GM19468 (cell line): ENCODE measurements at regions not wholly inside any gene's neighbourhood (a gene's known extent, or its start where the extent isn't known, plus 50 kb on each side); places are given as distances from the start of the nearest gene placed in this dataset.

ENCODE experiments used
- ATAC-seq: cut with Tn5 transposase; IDR thresholded peaks from one replicate; pipeline ENCODE4 v1.9.1; 2021; ENCODE audit warnings: mild to moderate bottlenecking, moderate library complexity, moderate number of reproducible peaks; ENCODE audit not compliant: unreplicated experiment; ENCODE audit errors: extremely low read depth

DNA sequence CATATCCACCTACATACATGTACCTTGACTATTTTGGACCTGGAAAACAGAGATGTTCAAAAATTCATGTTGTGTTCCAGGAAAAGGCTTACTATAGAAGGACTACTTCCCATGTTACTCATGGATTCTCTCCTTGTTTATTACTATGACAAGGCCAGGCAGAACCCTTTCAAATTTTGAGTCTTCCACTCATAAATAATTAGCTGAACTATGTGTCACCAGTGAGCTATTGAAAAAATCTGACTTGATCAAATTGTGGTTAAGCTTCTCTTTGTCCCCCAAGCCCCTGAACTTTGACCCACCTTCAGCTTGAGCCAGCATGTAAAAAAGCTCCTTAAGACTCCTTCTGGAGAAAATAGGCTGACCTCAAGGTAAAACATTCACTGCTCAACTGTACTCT, 1142.8 kb upstream of the EYS start:
- no peak for ATAC-seq

DNA sequence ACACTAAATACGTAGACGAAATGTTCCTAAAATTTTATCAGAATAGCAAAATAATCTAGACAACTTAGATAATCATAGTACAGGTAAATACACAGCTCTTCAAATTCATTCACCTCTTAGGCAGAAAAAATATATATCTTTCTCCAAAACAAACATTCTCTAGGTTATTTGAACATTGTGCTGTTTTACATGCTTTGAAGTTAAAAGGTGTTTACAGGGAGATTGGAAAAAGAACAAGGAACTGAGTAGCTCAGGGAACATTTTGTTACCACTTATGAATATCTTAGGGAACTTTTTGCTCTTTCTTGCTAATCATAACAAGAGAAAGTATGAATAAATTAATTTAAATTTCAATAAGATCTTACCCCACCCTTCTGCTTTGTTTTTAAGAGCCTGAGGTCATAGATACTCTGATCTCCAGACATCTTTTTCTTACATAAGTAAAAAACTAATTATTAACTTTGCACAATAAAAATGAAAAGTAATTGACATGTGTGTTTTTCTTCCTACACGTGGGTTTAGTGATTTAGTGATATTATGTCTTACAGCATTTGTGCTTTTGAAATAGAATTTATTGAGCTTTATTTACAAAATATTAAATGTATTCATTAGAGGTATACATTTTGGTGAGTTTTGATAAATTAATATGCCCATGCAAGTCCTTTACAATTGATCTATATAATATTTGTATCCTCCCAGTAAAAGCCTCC, 1141.4 kb upstream of the EYS start:
- ATAC-seq, result no peak

- ATAC-seq, result no peak
Measured at GRCh38 chr6:66838764-66839163, 1131.7 kb upstream of the EYS start.

DNA sequence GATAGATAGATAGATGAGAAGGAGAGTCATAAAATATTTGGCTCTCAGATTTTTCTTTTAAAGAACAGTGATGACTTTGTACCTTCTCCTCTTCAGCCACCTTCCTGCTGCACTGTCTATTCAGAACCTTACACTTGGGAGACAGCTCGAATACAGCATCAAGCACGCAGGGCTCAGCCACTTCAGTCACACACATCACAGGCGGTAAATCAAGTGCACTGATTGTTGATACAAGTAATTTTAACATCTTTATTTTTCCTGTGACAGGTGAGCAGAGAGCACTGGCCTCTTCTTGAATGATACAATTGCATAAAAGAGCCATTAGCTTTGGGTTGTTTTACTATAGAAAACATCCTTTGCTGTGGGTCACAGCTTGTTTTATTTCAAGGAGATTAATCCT, 1118.5 kb upstream of the EYS start:
- no peak for ATAC-seq

- no peak for ATAC-seq
Measured at GRCh38 chr6:66814156-66814555, 1107.1 kb upstream of the EYS start.

DNA sequence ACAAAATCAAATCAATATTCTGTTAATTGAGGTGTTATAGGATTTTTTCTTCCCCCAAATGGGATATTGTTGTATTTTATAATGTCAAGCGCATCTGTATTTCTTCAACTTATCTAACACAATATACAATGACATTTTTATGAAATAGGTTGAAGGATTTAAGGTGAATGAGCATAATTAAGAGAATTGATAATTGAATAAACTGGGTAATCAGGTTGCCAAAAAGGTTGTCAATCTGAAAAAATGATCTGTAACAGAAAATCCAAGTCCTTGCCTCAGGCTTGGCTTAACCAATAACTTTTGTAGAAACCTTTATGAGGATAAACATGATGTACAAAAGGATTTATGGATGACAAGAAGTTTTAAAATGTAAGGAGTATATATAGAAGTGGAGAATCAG, 1101.7 kb upstream of the EYS start:
- no peak for ATAC-seq

DNA sequence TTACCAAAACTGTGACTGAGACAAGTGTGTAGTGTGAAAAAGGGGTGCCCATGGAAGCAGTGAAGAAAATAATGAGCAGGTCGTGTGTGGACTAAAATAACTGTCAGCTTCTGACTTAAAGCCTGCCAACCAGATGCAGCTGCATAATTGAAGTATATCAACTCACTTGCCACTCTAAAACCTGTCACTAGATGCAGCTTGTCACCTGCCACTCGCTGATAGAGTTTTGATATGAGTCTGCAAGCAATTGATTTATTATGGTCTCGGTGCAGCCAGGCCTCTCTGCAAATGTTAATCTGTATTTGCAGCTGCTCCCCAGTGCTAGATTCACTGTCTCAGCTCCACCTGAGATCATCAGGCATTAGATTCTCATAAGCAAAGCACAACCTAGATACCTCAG, 1090.0 kb upstream of the EYS start:
- no peak for ATAC-seq

GRCh38 chr6:66788579-66788978, 1081.6 kb upstream of the EYS start:
- no peak for ATAC-seq

DNA sequence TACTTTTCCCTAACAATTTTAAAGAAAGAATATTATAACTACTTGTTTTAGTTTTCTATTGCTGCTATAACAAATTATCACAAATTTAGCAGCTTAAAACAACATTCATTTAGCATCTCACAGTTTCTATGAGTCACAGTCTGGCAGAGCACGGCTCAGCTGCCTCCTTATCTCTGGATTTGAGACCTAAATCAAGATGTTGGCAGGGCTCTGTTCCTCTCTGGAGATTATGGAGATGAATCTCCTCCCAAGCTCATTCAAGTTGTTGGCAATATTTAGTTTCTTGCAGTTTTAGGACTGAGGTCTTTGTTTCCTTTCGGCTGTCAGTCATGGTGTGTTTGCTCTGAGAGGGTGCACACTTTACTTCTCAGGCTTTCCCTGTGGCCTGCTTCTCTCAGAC, 1065.8 kb upstream of the EYS start:
- no peak for ATAC-seq

- ATAC-seq, result no peak
Measured at GRCh38 chr6:66771626-66772025, 1064.6 kb upstream of the EYS start.

- no peak for ATAC-seq
Measured at GRCh38 chr6:66751630-66752029, 1044.6 kb upstream of the EYS start.

DNA sequence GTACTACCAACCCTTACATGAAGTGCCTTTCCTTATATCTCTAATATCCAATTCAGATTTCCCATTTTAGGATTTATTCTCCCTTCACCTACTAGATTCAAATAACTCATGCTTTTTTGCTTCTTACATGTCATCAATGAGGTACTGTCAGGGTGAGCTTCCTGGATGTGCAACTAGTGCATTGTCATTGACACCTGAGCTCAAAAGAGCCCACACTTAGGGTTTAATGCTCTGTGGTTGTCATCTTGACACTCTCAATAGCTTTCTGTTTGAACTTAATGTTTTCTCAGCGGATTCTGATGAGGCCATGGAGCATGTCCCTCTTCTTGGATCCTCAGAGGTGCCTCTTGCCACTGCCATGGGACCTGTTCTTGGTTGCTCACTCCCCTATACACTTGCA, 1033.3 kb upstream of the EYS start:
- ATAC-seq, result no peak

DNA sequence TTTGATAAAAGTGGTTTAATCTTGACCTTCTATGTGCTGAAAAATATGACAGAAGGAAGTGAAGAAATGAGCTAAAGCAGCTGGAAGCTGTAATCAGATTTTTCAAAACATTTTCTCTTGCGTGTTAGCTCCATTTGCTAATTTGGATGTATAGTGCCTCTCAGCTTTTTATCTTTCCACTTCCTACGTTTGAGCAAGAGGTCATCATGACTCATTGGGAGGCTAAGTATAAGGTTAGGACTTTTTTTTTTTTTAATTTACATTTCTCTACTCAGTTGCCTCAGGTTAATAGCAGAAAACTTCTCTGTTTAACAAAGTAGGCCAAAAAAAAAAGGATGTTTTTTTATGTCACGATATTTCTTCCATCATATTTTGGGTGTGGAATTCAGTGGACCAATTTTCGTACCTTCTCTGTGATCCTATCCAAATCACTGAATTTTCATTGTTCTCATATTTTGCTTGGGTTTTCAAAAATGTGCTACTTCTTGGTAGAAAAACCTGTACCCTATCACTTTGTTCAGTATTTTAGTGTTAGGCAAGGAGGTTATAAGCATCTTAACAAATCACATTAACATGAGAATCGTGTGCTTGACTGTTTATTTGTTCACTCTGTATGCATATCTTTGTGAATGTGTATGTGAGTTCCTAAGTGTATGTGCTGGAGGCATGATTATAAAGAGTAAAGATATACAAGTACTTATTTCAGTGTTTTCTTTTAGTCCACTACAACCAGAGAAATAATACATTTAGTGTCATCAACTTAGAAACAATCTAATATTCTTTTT, 1028.3 kb upstream of the EYS start:
- ATAC-seq, result no peak

- ATAC-seq, result no peak
Measured at GRCh38 chr6:66731310-66731709, 1024.3 kb upstream of the EYS start.

- ATAC-seq, result no peak
Measured at GRCh38 chr6:66725670-66726069, 1018.6 kb upstream of the EYS start.

DNA sequence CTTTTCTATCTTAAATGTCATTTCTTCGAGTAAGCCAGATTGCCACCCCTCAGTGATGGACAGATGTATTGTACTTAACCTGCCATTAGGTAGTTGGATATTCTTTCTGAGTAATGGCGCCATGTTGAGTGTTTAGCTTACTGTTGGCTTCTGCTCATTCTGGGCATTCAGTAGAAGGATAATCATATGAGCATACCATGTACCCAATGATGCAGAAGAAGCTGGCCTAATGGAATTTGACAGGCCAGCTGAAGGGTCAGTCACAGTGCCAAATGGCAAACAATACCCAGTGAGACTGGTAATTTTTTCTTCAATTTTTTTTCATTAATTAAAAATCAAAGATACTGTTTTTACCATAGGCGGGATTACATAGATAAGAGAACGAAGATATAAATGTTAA, 1010.8 kb upstream of the EYS start:
- ATAC-seq, result no peak

DNA sequence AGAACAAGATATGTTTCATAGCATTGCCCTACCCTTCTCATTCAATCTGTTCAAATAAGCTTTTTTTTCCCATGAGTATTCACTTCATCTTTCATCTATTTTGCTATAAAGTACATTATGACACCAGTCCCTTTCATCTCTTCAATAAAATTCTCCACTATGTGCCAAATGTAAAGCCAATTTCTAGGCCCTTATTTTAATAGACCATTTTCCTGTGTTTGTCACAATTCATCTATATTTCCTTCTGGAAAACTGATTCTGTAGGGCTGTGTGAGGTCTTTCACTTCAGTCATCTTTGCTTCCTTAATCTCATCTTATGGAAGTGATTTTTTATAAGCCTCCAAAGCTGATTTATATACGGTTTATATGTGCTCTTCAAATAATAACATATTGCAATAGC, 992.4 kb upstream of the EYS start:
- no peak for ATAC-seq

GRCh38 chr6:66689608-66690007, 982.6 kb upstream of the EYS start:
- no peak for ATAC-seq

GRCh38 chr6:66687611-66688140, 980.6 kb upstream of the EYS start:
- ATAC-seq, result no peak

DNA sequence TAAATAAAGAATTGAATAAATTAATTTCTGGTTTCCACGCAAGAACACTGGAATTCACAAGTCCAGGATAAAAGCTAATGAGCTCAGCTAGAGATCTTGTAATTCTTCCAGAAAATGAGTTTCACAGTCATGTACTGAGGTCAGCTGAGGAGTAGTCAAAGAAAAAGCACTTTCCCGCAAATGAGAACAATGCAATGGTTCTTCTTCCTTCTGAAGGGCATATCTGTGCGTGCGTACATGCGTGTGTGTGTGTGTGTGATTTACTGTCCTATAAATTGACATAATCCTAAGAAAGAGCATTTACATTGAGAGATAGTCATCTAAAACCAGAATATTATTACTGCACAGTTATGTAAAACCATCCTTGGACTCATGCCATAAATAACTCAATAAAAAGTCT, 968.9 kb upstream of the EYS start:
- no peak for ATAC-seq

DNA sequence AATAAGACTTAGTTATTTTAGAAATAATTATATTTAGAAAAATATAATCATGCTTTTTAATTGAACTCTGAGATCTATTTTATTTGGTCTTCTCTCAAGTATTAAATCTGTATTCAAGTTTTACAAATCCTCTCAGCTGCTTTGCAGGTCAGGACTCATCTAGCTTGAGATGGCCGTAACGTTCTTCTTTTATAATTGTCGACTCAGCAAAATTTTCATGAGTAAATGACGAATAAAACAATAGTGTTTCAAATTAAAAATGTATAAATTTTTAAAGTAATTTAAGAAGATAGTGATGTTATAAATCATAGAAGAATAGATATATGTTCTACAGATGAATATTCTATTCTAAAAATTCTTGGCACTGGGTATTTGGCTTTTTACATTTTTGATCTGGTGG, 957.1 kb upstream of the EYS start:
- no peak for ATAC-seq
